KMS-11 (cell line): ENCODE measurements at regions not wholly inside any gene's neighbourhood (a gene's known extent, or its start where the extent isn't known, plus 50 kb on each side); places are given as distances from the start of the nearest gene placed in this dataset.

ENCODE experiments used
- H2AFZ ChIP-seq: fragments of 200-600 bp; sonication (generic); 2 replicates; pipeline ENCODE4 v1.6.1; 2016; ENCODE audit warnings: antibody characterized with exemption, mixed run types, low read depth
- H3K27ac ChIP-seq: fragments of 200-600 bp; sonication (generic); 2 replicates; pipeline ENCODE4 v1.6.1; 2016; ENCODE audit warnings: mild to moderate bottlenecking, mixed run types
- H3K27me3 ChIP-seq: fragments of 200-600 bp; sonication (generic); 2 replicates; pipeline ENCODE4 v1.6.1; 2017; ENCODE audit warnings: mild to moderate bottlenecking, low read depth, mixed run types, moderate library complexity; ENCODE audit not compliant: insufficient read depth
- H3K36me3 ChIP-seq: fragments of 200-600 bp; sonication (generic); 2 replicates; pipeline ENCODE4 v1.6.1; 2017; ENCODE audit warnings: mild to moderate bottlenecking, mixed run types; ENCODE audit not compliant: insufficient read depth
- H3K4me1 ChIP-seq: fragments of 200-600 bp; sonication (generic); 2 replicates; pipeline ENCODE4 v1.6.1; 2016; ENCODE audit warnings: mild to moderate bottlenecking, low read depth, mixed run types; ENCODE audit not compliant: poor library complexity, severe bottlenecking
- H3K4me2 ChIP-seq: fragments of 200-600 bp; sonication (generic); 2 replicates; pipeline ENCODE4 v1.7.0; 2016; ENCODE audit warnings: mild to moderate bottlenecking, mixed run types
- H3K4me3 ChIP-seq: fragments of 200-600 bp; sonication (generic); IDR thresholded peaks from 2 replicates; pipeline ENCODE4 v1.6.1; 2017; ENCODE audit warnings: low read depth, low read length, mixed read lengths; ENCODE audit not compliant: insufficient read depth
- H3K79me2 ChIP-seq: fragments of 200-600 bp; sonication (generic); 2 replicates; pipeline ENCODE4 v1.6.1; 2016; ENCODE audit warnings: low read depth, mixed run types; ENCODE audit not compliant: insufficient read depth
- H3K9ac ChIP-seq: fragments of 200-600 bp; sonication (generic); 2 replicates; pipeline ENCODE4 v1.6.1; 2016; ENCODE audit warnings: mild to moderate bottlenecking, mixed run types
- H4K20me1 ChIP-seq: fragments of 200-600 bp; sonication (generic); 2 replicates; pipeline ENCODE4 v1.6.1; 2016; ENCODE audit warnings: mild to moderate bottlenecking, mixed run types; ENCODE audit not compliant: insufficient read depth
- CTCF ChIP-seq: fragments of 200-600 bp; sonication (generic); conservative IDR thresholded peaks from 2 replicates; pipeline ENCODE4 v1.6.1; 2017; ENCODE audit warnings: low read depth, mild to moderate bottlenecking, antibody characterized with exemption, low read length, moderate library complexity, mixed read lengths

DNA sequence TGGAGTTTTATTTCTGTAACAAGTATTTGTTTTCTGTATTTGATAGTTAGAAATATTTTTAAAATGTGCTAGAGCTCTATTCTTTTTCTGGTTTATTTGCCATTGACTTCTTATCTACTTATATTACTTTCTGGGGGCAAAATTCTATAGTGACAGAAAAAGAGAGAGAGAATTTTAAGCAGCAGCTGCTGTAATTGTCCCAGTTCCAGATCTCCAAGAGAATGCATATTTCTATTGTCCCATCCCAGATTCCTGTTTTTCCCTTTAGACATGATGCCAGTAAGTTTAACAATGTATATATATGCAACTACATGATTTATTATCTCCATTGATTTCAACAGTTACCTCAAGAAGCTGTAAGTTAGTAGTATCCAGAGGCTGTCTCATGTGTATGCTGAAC lies 541.7 kb upstream of the ZNF385D start:
- H3K9ac ChIP-seq: no peak overlapping the region
- no peaks in the 10 kb centered on the region for H3K27me3 ChIP-seq
- TF ChIP-seq CTCF: no peak
- H3K4me3 ChIP-seq: no peak overlapping the region
- no peak overlapping the region for H3K27ac ChIP-seq
- no peak overlapping the region for H3K4me2 ChIP-seq
- no peak overlapping the region for H2AFZ ChIP-seq
- no peaks in the 10 kb centered on the region for H3K36me3 ChIP-seq
- no peaks in the 10 kb centered on the region for H3K4me1 ChIP-seq
- no peaks in the 10 kb centered on the region for H4K20me1 ChIP-seq
- no peaks in the 10 kb centered on the region for H3K79me2 ChIP-seq

DNA sequence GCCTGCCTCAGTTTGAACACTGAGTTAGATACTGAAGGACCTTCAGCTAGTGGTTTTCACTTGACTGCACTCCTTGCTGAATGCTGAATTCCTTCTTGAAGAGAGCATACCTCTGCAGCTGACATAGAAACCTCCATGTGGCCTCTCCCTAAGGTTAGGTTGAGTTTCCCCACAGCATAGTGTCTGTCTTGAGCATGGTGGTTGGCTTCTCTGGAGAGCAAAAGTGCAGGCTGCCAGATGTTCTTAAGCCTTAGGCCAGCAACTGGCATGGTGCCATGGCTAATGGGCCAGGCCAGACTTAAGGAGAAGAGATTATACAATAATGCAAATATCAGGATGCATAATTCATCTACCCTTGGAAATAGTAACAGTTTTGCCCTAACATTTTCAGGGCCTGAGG lies 545.6 kb upstream of the ZNF385D start:
- no peaks in the 10 kb centered on the region for H3K79me2 ChIP-seq
- no peaks in the 10 kb centered on the region for H4K20me1 ChIP-seq
- no peaks in the 10 kb centered on the region for H3K27me3 ChIP-seq
- no peak for TF ChIP-seq CTCF
- H2AFZ ChIP-seq: no peak overlapping the region
- H3K4me3 ChIP-seq: no peak overlapping the region
- H3K4me2 ChIP-seq: no peak overlapping the region
- no peaks in the 10 kb centered on the region for H3K36me3 ChIP-seq
- no peak overlapping the region for H3K27ac ChIP-seq
- no peaks in the 10 kb centered on the region for H3K4me1 ChIP-seq
- H3K9ac ChIP-seq: no peak overlapping the region

- no peaks in the 10 kb centered on the region for H4K20me1 ChIP-seq
These were observed 546.4 kb upstream of the ZNF385D start for GRCh38 chr3:22297436-22297835.

GRCh38 chr3:22306454-22306853 lies 555.4 kb upstream of the ZNF385D start:
- H3K9ac ChIP-seq: no peak overlapping the region
- H3K4me3 ChIP-seq: no peak overlapping the region
- H2AFZ ChIP-seq: no peak overlapping the region
- H3K36me3 ChIP-seq: no peaks in the 10 kb centered on the region
- TF ChIP-seq CTCF: no peak
- H3K27me3 ChIP-seq: no peaks in the 10 kb centered on the region
- no peaks in the 10 kb centered on the region for H3K4me1 ChIP-seq
- H3K27ac ChIP-seq: no peak overlapping the region
- no peaks in the 10 kb centered on the region for H4K20me1 ChIP-seq
- H3K4me2 ChIP-seq: no peak overlapping the region
- no peaks in the 10 kb centered on the region for H3K79me2 ChIP-seq

More at GRCh38 chr3:22297436-22297835, 546.4 kb upstream of the ZNF385D start:
- Histone ChIP-seq H3K4me3 (no peak overlapping the region), H3K9ac (no peak overlapping the region), H3K79me2 (no peaks in the 10 kb centered on the region), H3K27me3 (no peaks in the 10 kb centered on the region), H3K4me2 (no peak overlapping the region), H3K4me1 (no peaks in the 10 kb centered on the region), H2AFZ (no peak overlapping the region), H3K36me3 (no peaks in the 10 kb centered on the region), H3K27ac (no peak overlapping the region)
- TF ChIP-seq CTCF: no peak

- H3K4me3 ChIP-seq: no peak overlapping the region
- no peak overlapping the region for H3K27ac ChIP-seq
- no peak overlapping the region for H3K4me2 ChIP-seq
- no peaks in the 10 kb centered on the region for H4K20me1 ChIP-seq
- H2AFZ ChIP-seq: no peak overlapping the region
- no peaks in the 10 kb centered on the region for H3K36me3 ChIP-seq
- no peak for TF ChIP-seq CTCF
- no peaks in the 10 kb centered on the region for H3K27me3 ChIP-seq
- H3K4me1 ChIP-seq: no peaks in the 10 kb centered on the region
- H3K9ac ChIP-seq: no peak overlapping the region
- no peaks in the 10 kb centered on the region for H3K79me2 ChIP-seq
These were observed 557.9 kb upstream of the ZNF385D start for GRCh38 chr3:22308871-22309270.
